HCT116 (cell line): ENCODE measurements at regions not wholly inside any gene's neighbourhood (a gene's known extent, or its start where the extent isn't known, plus 50 kb on each side); places are given as distances from the start of the nearest gene placed in this dataset.

Experiments
- ATAC-seq: fragments of 200-7000 bp; cut with Tn5 transposase; 2 replicates; pipeline ENCODE4 v1.9.1; 2020; ENCODE audit warnings: mild to moderate bottlenecking, moderate library complexity
- BruUV-seq: library from RNA; stranded (reverse); fragments of 400-500 nt; replicated peaks from 2 replicates; lab custom pipeline; 2021; lab: Mats Ljungman, UMichigan
- CTCF ChIA-PET: fragments of 300-600 bp; sonication (Branson Sonifier 250); formaldehyde crosslinking; loops from one replicate; lab custom pipeline; 2021; ENCODE audit warnings: antibody characterized with exemption; lab: Charles Lee
- POLR2A ChIA-PET: fragments of 300-600, 350-600 bp; sonication (Branson Sonifier 250); formaldehyde crosslinking; loops from one replicate; lab custom pipeline; 2021; ENCODE audit warnings: antibody characterized with exemption; lab: Charles Lee
- RAD21 ChIA-PET, 2 experiments: fragments of 300-600 bp; sonication (Branson Sonifier 250); formaldehyde crosslinking; loops; one replicate each; lab custom pipeline; 2023; ENCODE audit warnings: low total read pairs in 2 of 2; ENCODE audit not compliant: uncharacterized antibody in 2 of 2, unreplicated experiment in 2 of 2, low non-redundant PET in 1 of 2; lab: Charles Lee
- DNase-seq: peaks from one replicate; pipeline ENCODE4 v3.0.0-alpha.2; 2010; ENCODE audit warnings: low read depth, low spot score
- H2AFZ ChIP-seq: fragments of 200-600 bp; shearing (Covaris generic), sonication (generic); 2 replicates; pipeline ENCODE4 v1.6.1; 2017; ENCODE audit warnings: low read depth, mixed run types, mixed read lengths, antibody characterized with exemption, low read length; ENCODE audit not compliant: poor library complexity, severe bottlenecking
- H3K27ac ChIP-seq: 2 replicates; pipeline ENCODE4 v1.5.1; 2012; ENCODE audit warnings: low read depth, low read length
- H3K27me3 ChIP-seq: fragments of 200-600 bp; sonication (generic); 2 replicates; pipeline ENCODE4 v1.6.1; 2016; ENCODE audit warnings: mixed run types, low read length, mixed read lengths; ENCODE audit not compliant: insufficient read depth
- H3K36me3 ChIP-seq, 2 experiments: fragments of 200-500 bp in 1 of 2; fragments of 200-600 bp in 1 of 2; sonication (Bioruptor generic) in 1 of 2; sonication (generic) in 1 of 2; 2 replicates each; pipeline versions ENCODE4 v1.5.1 to v1.6.1; 2014 to 2016; ENCODE audit warnings: low read length in 2 of 2, inconsistent platforms in 1 of 2, mixed read lengths in 1 of 2, mixed run types in 1 of 2; ENCODE audit not compliant: insufficient read depth in 2 of 2, control insufficient read depth in 1 of 2
- H3K4me1 ChIP-seq, 2 experiments: fragments of 200-600 bp in 1 of 2; sonication (generic) in 1 of 2; 2 replicates each; pipeline versions ENCODE4 v1.5.1 to v1.6.1; 2012 to 2017; ENCODE audit warnings: low read length in 2 of 2, inconsistent platforms in 1 of 2, mild to moderate bottlenecking in 1 of 2, mixed read lengths in 1 of 2, mixed run types in 1 of 2, moderate library complexity in 1 of 2; ENCODE audit not compliant: insufficient read depth in 2 of 2, control insufficient read depth in 1 of 2
- H3K4me2 ChIP-seq: fragments of 200-600 bp; sonication (generic); 2 replicates; pipeline ENCODE4 v1.6.1; 2017; ENCODE audit warnings: mixed run types, low read length, mixed read lengths
- H3K4me3 ChIP-seq, 2 experiments: fragments of 200-600 bp in 1 of 2; sonication (generic) in 1 of 2; replicated peaks in 1 of 2; 2 replicates each; pipeline ENCODE4 v1.5.1; 2011 to 2016; ENCODE audit warnings: low read length in 2 of 2, control low read depth in 1 of 2, low read depth in 1 of 2, mild to moderate bottlenecking in 1 of 2, mixed read lengths in 1 of 2, mixed run types in 1 of 2
- H3K79me2 ChIP-seq: fragments of 200-600 bp; sonication (generic); 2 replicates; pipeline ENCODE4 v1.6.1; 2017; ENCODE audit warnings: mild to moderate bottlenecking, mixed run types, low read length, moderate library complexity, mixed read lengths; ENCODE audit not compliant: insufficient read depth
- H3K9ac ChIP-seq: fragments of 200-600 bp; sonication (generic); 2 replicates; pipeline ENCODE4 v1.6.1; 2016; ENCODE audit warnings: low read length, mixed read lengths
- H3K9me2 ChIP-seq: fragments of 200-600 bp; sonication (generic), shearing (Covaris generic); 2 replicates; pipeline ENCODE4 v1.6.1; 2017; ENCODE audit warnings: mixed run types, mild to moderate bottlenecking, moderate library complexity; ENCODE audit not compliant: insufficient read depth
- H3K9me3 ChIP-seq, 2 experiments: fragments of 200-500 bp in 1 of 2; fragments of 200-600 bp in 1 of 2; sonication (Bioruptor generic) in 1 of 2; sonication (generic) in 1 of 2; 2 replicates each; pipeline ENCODE4 v1.6.1; 2014 to 2017; ENCODE audit warnings: low read length in 2 of 2, mixed read lengths in 2 of 2, inconsistent platforms in 1 of 2, low read depth in 1 of 2, mild to moderate bottlenecking in 1 of 2, mixed run types in 1 of 2, moderate library complexity in 1 of 2; ENCODE audit not compliant: control insufficient read depth in 1 of 2, insufficient read depth in 1 of 2
- H4K20me1 ChIP-seq: fragments of 200-600 bp; sonication (generic), shearing (Covaris generic); 2 replicates; pipeline ENCODE4 v1.6.1; 2017; ENCODE audit warnings: mixed run types, mild to moderate bottlenecking, moderate library complexity; ENCODE audit not compliant: insufficient read depth
- ATF3 ChIP-seq: IDR thresholded peaks from 2 replicates; pipeline ENCODE4 v1.6.1; 2012
- CEBPB ChIP-seq: IDR thresholded peaks from 2 replicates; pipeline ENCODE4 v1.6.1; 2012; ENCODE audit warnings: low read depth
- EGR1 ChIP-seq: IDR thresholded peaks from 2 replicates; pipeline ENCODE4 v1.6.1; 2012; ENCODE audit warnings: low read depth
- ELF1 ChIP-seq: IDR thresholded peaks from 2 replicates; pipeline ENCODE4 v1.6.1; 2012; ENCODE audit warnings: low read depth, borderline replicate concordance
- EZH2 ChIP-seq: fragments of 200-600 bp; sonication (generic); IDR thresholded peaks from 2 replicates; pipeline ENCODE4 v1.6.1; 2017; ENCODE audit warnings: antibody characterized with exemption, mixed run types
- FOSL1 ChIP-seq: IDR thresholded peaks from 2 replicates; pipeline ENCODE4 v1.6.1; 2012; ENCODE audit warnings: low read depth
- JUND ChIP-seq: IDR thresholded peaks from 2 replicates; pipeline ENCODE4 v1.6.1; 2012
- MAX ChIP-seq: IDR thresholded peaks from 2 replicates; pipeline ENCODE4 v1.6.1; 2012
- REST ChIP-seq: IDR thresholded peaks from 2 replicates; pipeline ENCODE4 v1.6.1; 2012; ENCODE audit warnings: low read depth
- SP1 ChIP-seq: IDR thresholded peaks from 2 replicates; pipeline ENCODE4 v1.6.1; 2012; ENCODE audit warnings: low read depth
- YY1 ChIP-seq: IDR thresholded peaks from 2 replicates; pipeline ENCODE4 v1.6.1; 2011; ENCODE audit warnings: low read length, low read depth, moderate library complexity, mild to moderate bottlenecking; ENCODE audit not compliant: insufficient replicate concordance; ENCODE audit errors: extremely low read depth
- ZBTB33 ChIP-seq: IDR thresholded peaks from 2 replicates; pipeline ENCODE4 v1.6.1; 2011; ENCODE audit warnings: mild to moderate bottlenecking, low read length, moderate library complexity; ENCODE audit not compliant: insufficient replicate concordance; ENCODE audit errors: extremely low read depth
- intact Hi-C: fragments of 100-400 bp; cut with micrococcal nuclease; formaldehyde crosslinking; loops from 2 replicates; pipeline ENCODE4 v1.10.0; 2022

GRCh38 chr1:99170516-99170915 lies 93.8 kb upstream of the PLPPR4 start:
- Histone ChIP-seq H3K4me3 (no peak overlapping the region), H3K36me3 (no peaks in the 10 kb centered on the region), H4K20me1 (no peaks in the 10 kb centered on the region), H3K27me3 (no peaks in the 10 kb centered on the region)
- CTCF ChIA-PET = interaction anchor here (1.1 kb wide), 1 partner anchor 10 kb away, joined by 3 read pairs; no protein-coding TSS in a partner anchor
- no peak for DNase-seq
- TF ChIP-seq ELF1 (no peak), JUND (peak; percentile 29; the same call in 1 of the 2 replicates), EZH2 (no peak), YY1 (no peak), CEBPB (no peak), FOSL1 (peak; percentile 69), ATF3 (no peak)
- TF ChIP-seq, all 23 proteins: peak for 2
- no peaks in the 10 kb centered on the region for H3K9me3 ChIP-seq
- intact Hi-C loops = loop anchor here (10.0 kb wide), 1 partner anchor 376 kb away; no protein-coding TSS in a partner anchor
- H3K9me2 ChIP-seq = no peaks in the 10 kb centered on the region
- no peak for ATAC-seq
- H3K79me2 ChIP-seq = no peaks in the 10 kb centered on the region
- H3K27ac ChIP-seq = no peak overlapping the region
- no TSS peak for BruUV-seq
- ChIA-PET RAD21 (no interaction called here), POLR2A (no interaction called here)
- peak overlapping the region; percentile 23 for H2AFZ ChIP-seq
- peak overlapping the region; percentile 22; the same call in 1 of the 2 replicates for H3K4me2 ChIP-seq
- peaks cover 0 to 13% of the 10 kb centered on the region in 2 experiments; a peak in 3 of 4 replicates for H3K4me1 ChIP-seq
- no peak overlapping the region for H3K9ac ChIP-seq

GRCh38 chr1:99171184-99171813 lies 93.0 kb upstream of the PLPPR4 start:
- Histone ChIP-seq H3K79me2 (no peaks in the 10 kb centered on the region), H3K9ac (no peak overlapping the region), H3K9me3 (no peaks in the 10 kb centered on the region), H2AFZ (peak overlapping the region; percentile 23), H4K20me1 (no peaks in the 10 kb centered on the region), H3K9me2 (no peaks in the 10 kb centered on the region), H3K27me3 (no peaks in the 10 kb centered on the region), H3K4me3 (no peak overlapping the region), H3K27ac (no peak overlapping the region), H3K4me1 (peaks cover 0 to 13% of the 10 kb centered on the region in 2 experiments; a peak in 3 of 4 replicates), H3K4me2 (peak overlapping the region; percentile 22; the same call in 1 of the 2 replicates), H3K36me3 (no peaks in the 10 kb centered on the region)
- intact Hi-C loops = loop anchor here (10.0 kb wide), 1 partner anchor 376 kb away; no protein-coding TSS in a partner anchor
- POLR2A ChIA-PET = no interaction called here
- RAD21 ChIA-PET = no interaction called here
- ATAC-seq (peak; percentile 78), DNase-seq (no peak)
- CTCF ChIA-PET = interaction anchor here (0.8 to 1.1 kb wide), 2 partner anchors 10 kb away, joined by 3 to 4 read pairs; no protein-coding TSS in a partner anchor
- no TSS peak for BruUV-seq
- no peak for TF ChIP-seq ZBTB33
- TF ChIP-seq REST = no peak
- no peak for TF ChIP-seq FOSL1
- TF ChIP-seq YY1 = no peak
- TF ChIP-seq EGR1 = no peak
- no peak for TF ChIP-seq MAX
- no peak for TF ChIP-seq ATF3
- TF ChIP-seq ELF1 = no peak
- TF ChIP-seq JUND = no peak
- no peak for TF ChIP-seq SP1
